H9 (cell line): ENCODE measurements at regions not wholly inside any gene's neighbourhood (a gene's known extent, or its start where the extent isn't known, plus 50 kb on each side); places are given as distances from the start of the nearest gene placed in this dataset.

Experiments
- DNase-seq: peaks from one replicate; pipeline ENCODE4 v3.0.0-alpha.2; 2017
- H2AFZ ChIP-seq: one replicate; pipeline ENCODE4 v1.6.1; 2013; ENCODE audit warnings: mild to moderate bottlenecking, low read length, control low read depth, moderate library complexity
- H2AK5ac ChIP-seq: 2 replicates; pipeline ENCODE4 v1.6.1; 2013; ENCODE audit warnings: low read length, control low read depth, mixed read lengths; ENCODE audit not compliant: insufficient read length
- H2BK120ac ChIP-seq: one replicate; pipeline ENCODE4 v1.6.1; 2013; ENCODE audit warnings: low read depth, mild to moderate bottlenecking, low read length, control low read depth, inconsistent platforms; ENCODE audit not compliant: poor library complexity, severe bottlenecking
- H2BK12ac ChIP-seq: 2 replicates; pipeline ENCODE4 v1.6.1; 2013; ENCODE audit warnings: low read length, control low read depth, mixed read lengths, low read depth; ENCODE audit not compliant: insufficient read length
- H2BK15ac ChIP-seq: 2 replicates; pipeline ENCODE4 v1.6.1; 2013; ENCODE audit warnings: low read depth, low read length, control low read depth
- H2BK20ac ChIP-seq: one replicate; pipeline ENCODE4 v1.6.1; 2013; ENCODE audit warnings: low read depth, mild to moderate bottlenecking, low read length, control low read depth, inconsistent platforms; ENCODE audit not compliant: poor library complexity, severe bottlenecking
- H2BK5ac ChIP-seq: 2 replicates; pipeline ENCODE4 v1.6.1; 2013; ENCODE audit warnings: low read length, control low read depth, mixed read lengths; ENCODE audit not compliant: insufficient read length
- H3K14ac ChIP-seq: 2 replicates; pipeline ENCODE4 v1.6.1; 2013; ENCODE audit warnings: low read length, control low read depth; ENCODE audit not compliant: insufficient read depth
- H3K18ac ChIP-seq: 2 replicates; pipeline ENCODE4 v1.6.1; 2013; ENCODE audit warnings: low read depth, mild to moderate bottlenecking, mixed read lengths, low read length, control low read depth; ENCODE audit not compliant: insufficient read length
- H3K23ac ChIP-seq: 2 replicates; pipeline ENCODE4 v1.6.1; 2013; ENCODE audit warnings: low read length, control low read depth, mixed read lengths, low read depth; ENCODE audit not compliant: insufficient read length
- H3K23me2 ChIP-seq: 2 replicates; pipeline ENCODE4 v1.6.1; 2013; ENCODE audit warnings: low read depth, mild to moderate bottlenecking, mixed read lengths, low read length, control low read depth; ENCODE audit not compliant: insufficient read length, poor library complexity, severe bottlenecking
- H3K27ac ChIP-seq: 2 replicates; pipeline ENCODE4 v1.5.1; 2013; ENCODE audit warnings: low read length, control low read depth, mixed read lengths, low read depth; ENCODE audit not compliant: insufficient read length
- H3K27me3 ChIP-seq: 2 replicates; pipeline ENCODE4 v1.6.1; 2013; ENCODE audit warnings: low read length, control low read depth, inconsistent platforms; ENCODE audit not compliant: insufficient read depth
- H3K4ac ChIP-seq: 2 replicates; pipeline ENCODE4 v1.6.1; 2013; ENCODE audit warnings: low read depth, mild to moderate bottlenecking, control low read depth, inconsistent platforms, low read length, moderate library complexity
- H3K4me1 ChIP-seq: 2 replicates; pipeline ENCODE4 v1.6.1; 2013; ENCODE audit warnings: low read length, control low read depth, inconsistent platforms; ENCODE audit not compliant: insufficient read depth
- H3K4me2 ChIP-seq: 2 replicates; pipeline ENCODE4 v1.6.1; 2013; ENCODE audit warnings: low read length, control low read depth, mixed read lengths; ENCODE audit not compliant: insufficient read length, insufficient read depth
- H3K56ac ChIP-seq: 2 replicates; pipeline ENCODE4 v1.6.1; 2013; ENCODE audit warnings: low read depth, mild to moderate bottlenecking, mixed read lengths, low read length, control low read depth; ENCODE audit not compliant: insufficient read length
- H3K79me1 ChIP-seq: 2 replicates; pipeline ENCODE4 v1.6.1; 2013; ENCODE audit warnings: low read depth, mild to moderate bottlenecking, moderate library complexity, low read length, control low read depth, inconsistent platforms; ENCODE audit not compliant: insufficient read depth, poor library complexity, severe bottlenecking
- H3K79me2 ChIP-seq: 2 replicates; pipeline ENCODE4 v1.6.1; 2013; ENCODE audit warnings: low read length, control low read depth, inconsistent platforms; ENCODE audit not compliant: insufficient read depth
- H3K9ac ChIP-seq: 2 replicates; pipeline ENCODE4 v1.6.1; 2013; ENCODE audit warnings: low read length, control low read depth, mixed read lengths; ENCODE audit not compliant: insufficient read length; ENCODE audit errors: extremely low read depth
- H3K9me3 ChIP-seq: one replicate; pipeline ENCODE4 v1.6.1; 2013; ENCODE audit warnings: low read depth, low read length, inconsistent platforms; ENCODE audit not compliant: control insufficient read depth
- H3T11ph ChIP-seq: one replicate; pipeline ENCODE4 v1.6.1; 2013; ENCODE audit warnings: mild to moderate bottlenecking, low read length, control low read depth, inconsistent platforms
- H4K20me1 ChIP-seq: one replicate; pipeline ENCODE4 v1.6.1; 2013; ENCODE audit not compliant: control insufficient read depth, insufficient read length, insufficient read depth
- H4K5ac ChIP-seq: 2 replicates; pipeline ENCODE4 v1.6.1; 2013; ENCODE audit warnings: low read depth, mild to moderate bottlenecking, mixed read lengths, low read length, control low read depth; ENCODE audit not compliant: insufficient read length
- H4K8ac ChIP-seq: replicated peaks from 2 replicates; pipeline ENCODE4 v1.6.1; 2013; ENCODE audit warnings: low read length, control low read depth, mixed read lengths, low read depth; ENCODE audit not compliant: insufficient read length
- H4K91ac ChIP-seq: 2 replicates; pipeline ENCODE4 v1.6.1; 2013; ENCODE audit warnings: low read depth, mild to moderate bottlenecking, moderate library complexity, mixed read lengths, low read length, control low read depth; ENCODE audit not compliant: insufficient read length
- H3K27ac Mint-ChIP-seq, 3 experiments: 2 replicates in 2 of 3; 3 replicates in 1 of 3; pipeline ENCODE4 v1.8.0; 2020 to 2021; ENCODE audit warnings: mixed read lengths in 3 of 3, mild to moderate bottlenecking in 1 of 3, moderate library complexity in 1 of 3
- H3K27me3 Mint-ChIP-seq: 2 replicates; pipeline ENCODE4 v1.8.0; 2021; ENCODE audit warnings: low read depth, mild to moderate bottlenecking, moderate library complexity, mixed read lengths
- H3K36me3 Mint-ChIP-seq, 3 experiments: 2 replicates in 2 of 3; 3 replicates in 1 of 3; pipeline ENCODE4 v1.8.0; 2020 to 2021; ENCODE audit warnings: low read depth in 3 of 3, mixed read lengths in 3 of 3; ENCODE audit not compliant: insufficient read depth in 1 of 3
- H3K4me1 Mint-ChIP-seq, 2 experiments: 2 replicates each; pipeline ENCODE4 v1.8.0; 2020; ENCODE audit warnings: mixed read lengths in 2 of 2
- H3K4me3 Mint-ChIP-seq, 2 experiments: 2 replicates in 1 of 2; 3 replicates in 1 of 2; pipeline ENCODE4 v1.8.0; 2020 to 2021; ENCODE audit warnings: mild to moderate bottlenecking in 2 of 2, mixed read lengths in 2 of 2, moderate library complexity in 1 of 2
- H3K9me3 Mint-ChIP-seq, 2 experiments: 2 replicates in 1 of 2; 3 replicates in 1 of 2; pipeline ENCODE4 v1.8.0; 2020; ENCODE audit warnings: mild to moderate bottlenecking in 2 of 2, mixed read lengths in 2 of 2, moderate library complexity in 1 of 2
- CTCF ChIP-seq: fragments of 200-600 bp; sonication (generic); conservative IDR thresholded peaks from 3 replicates; pipeline ENCODE4 v1.8.0; 2021; ENCODE audit warnings: antibody characterized with exemption, mild to moderate bottlenecking
- WGBS: extraction: QIAGEN DNeasy Blood & Tissue Kit; methylation state at CpG from one replicate; pipeline ENCODE4 v1.1.7; 2013; ENCODE audit warnings: missing lambda C conversion rate, low lambda C conversion rate, mixed read lengths; ENCODE audit not compliant: insufficient read length; ENCODE audit errors: extremely low coverage; 5-methylcytosine and 5-hydroxymethylcytosine counted together

- Mint-ChIP-seq H3K9me3 (peaks cover 0 to 2% of the 10 kb centered on the region in 2 experiments; a peak in 2 of 5 replicates), H3K27me3 (peaks cover 3% of the 10 kb centered on the region), H3K36me3 (no peaks in the 10 kb centered on the region), H3K27ac (no peak overlapping the region), H3K4me1 (no peaks in the 10 kb centered on the region), H3K4me3 (no peak overlapping the region)
- no peaks in the 10 kb centered on the region for H3K4me1 ChIP-seq
- H2BK15ac ChIP-seq: no peak overlapping the region
- no peak overlapping the region for H3K18ac ChIP-seq
- no peak overlapping the region for H4K91ac ChIP-seq
- H3K79me1 ChIP-seq: no peaks in the 10 kb centered on the region
- H2AK5ac ChIP-seq: no peak overlapping the region
- no CpG with 5 or more reads among the region's 3 CpGs for WGBS
- H2BK20ac ChIP-seq: no peak overlapping the region
- no peak overlapping the region for H3K56ac ChIP-seq
- H2BK5ac ChIP-seq: no peak overlapping the region
- H3K79me2 ChIP-seq: no peaks in the 10 kb centered on the region
- no peak overlapping the region for H4K5ac ChIP-seq
- no peak overlapping the region for H3T11ph ChIP-seq
- no peak overlapping the region for H3K14ac ChIP-seq
- H3K4ac ChIP-seq: no peak overlapping the region
- H3K27ac ChIP-seq: no peak overlapping the region
- H2BK120ac ChIP-seq: no peak overlapping the region
- no peaks in the 10 kb centered on the region for H3K27me3 ChIP-seq
- no peaks in the 10 kb centered on the region for H3K9me3 ChIP-seq
- H2BK12ac ChIP-seq: no peak overlapping the region
- H4K20me1 ChIP-seq: no peaks in the 10 kb centered on the region
- TF ChIP-seq CTCF: no peak
- H3K23me2 ChIP-seq: no peaks in the 10 kb centered on the region
- no peak overlapping the region for H3K23ac ChIP-seq
- no peak overlapping the region for H2AFZ ChIP-seq
- H3K9ac ChIP-seq: no peak overlapping the region
- H3K4me2 ChIP-seq: no peak overlapping the region
- no peak overlapping the region for H4K8ac ChIP-seq
- no peak for DNase-seq
Measured at GRCh38 chr10:36393801-36394200, 731.6 kb upstream of the ANKRD30A start.
